Activated naive CD4-positive, alpha-beta T cell treated with anti-CD3 and anti-CD28 coated beads for 36 hours (primary cell): ENCODE measurements at regions not wholly inside any gene's neighbourhood (a gene's known extent, or its start where the extent isn't known, plus 50 kb on each side); places are given as distances from the start of the nearest gene placed in this dataset.

ENCODE experiments used
- CTCF ChIA-PET: fragments of 350-600 bp; sonication (Branson Sonifier 250); formaldehyde crosslinking; loops from one replicate; lab custom pipeline; 2021; ENCODE audit warnings: antibody characterized with exemption; lab: Charles Lee
- DNase-seq: peaks from one replicate; pipeline ENCODE4 v3.0.0-alpha.2; 2020
- H3K27ac Mint-ChIP-seq: one replicate; pipeline ENCODE4 v1.8.0; 2021; ENCODE audit warnings: mild to moderate bottlenecking, mixed read lengths
- H3K27me3 Mint-ChIP-seq: one replicate; pipeline ENCODE4 v1.8.0; 2021; ENCODE audit warnings: low read depth, mixed read lengths
- H3K36me3 Mint-ChIP-seq: one replicate; pipeline ENCODE4 v1.8.0; 2021; ENCODE audit warnings: low read depth, mixed read lengths
- H3K4me1 Mint-ChIP-seq: one replicate; pipeline ENCODE4 v1.8.0; 2021; ENCODE audit warnings: low read depth, mixed read lengths
- H3K4me3 Mint-ChIP-seq: one replicate; pipeline ENCODE4 v1.8.0; 2021; ENCODE audit warnings: mild to moderate bottlenecking, moderate library complexity, mixed read lengths
- H3K9me3 Mint-ChIP-seq: one replicate; pipeline ENCODE4 v1.8.0; 2021; ENCODE audit warnings: mixed read lengths
- intact Hi-C: fragments of 100-400 bp; cut with micrococcal nuclease; formaldehyde crosslinking; loops from one replicate; pipeline ENCODE4 v1.15.1; 2023

- Mint-ChIP-seq H3K27me3 (peaks cover 21% of the 10 kb centered on the region), H3K27ac (no peak overlapping the region), H3K36me3 (no peaks in the 10 kb centered on the region), H3K4me3 (no peak overlapping the region), H3K4me1 (peaks cover 17% of the 10 kb centered on the region), H3K9me3 (no peaks in the 10 kb centered on the region)
- no peak for DNase-seq
- CTCF ChIA-PET = interaction anchor here (0.6 to 1.7 kb wide), 2 partner anchors 13 to 111 kb away, joined by 4 to 5 read pairs; no protein-coding TSS in a partner anchor
- intact Hi-C loops = loop anchor here (10.0 kb wide), 1 partner anchor 405 kb away; no protein-coding TSS in a partner anchor
These were observed 103.3 kb upstream of the RBBP8 start for GRCh38 chr18:22829781-22830180.

- Mint-ChIP-seq H3K36me3 (no peaks in the 10 kb centered on the region), H3K27me3 (peaks cover 21% of the 10 kb centered on the region), H3K4me1 (peaks cover 17% of the 10 kb centered on the region), H3K27ac (no peak overlapping the region), H3K4me3 (no peak overlapping the region), H3K9me3 (no peaks in the 10 kb centered on the region)
- intact Hi-C loops = no loop called here
- no peak for DNase-seq
- CTCF ChIA-PET = interaction anchor here (0.8 to 1.7 kb wide), 2 partner anchors 14 to 395 kb away, joined by 3 to 5 read pairs; no protein-coding TSS in a partner anchor
These were observed 102.6 kb upstream of the RBBP8 start for GRCh38 chr18:22830511-22830910.

GRCh38 chr18:22831441-22831904, 101.7 kb upstream of the RBBP8 start:
- Mint-ChIP-seq H3K27me3 (peaks cover 21% of the 10 kb centered on the region), H3K27ac (peak overlapping the region; percentile 69), H3K4me3 (no peak overlapping the region), H3K36me3 (no peaks in the 10 kb centered on the region), H3K4me1 (peaks cover 17% of the 10 kb centered on the region), H3K9me3 (no peaks in the 10 kb centered on the region)
- peak; percentile 38 for DNase-seq
- CTCF ChIA-PET = interaction anchor here (1.7 kb wide), 1 partner anchor 15 kb away, joined by 5 read pairs; no protein-coding TSS in a partner anchor
- intact Hi-C loops = loop anchor here (1.0 kb wide), 1 partner anchor 147 kb away; no protein-coding TSS in a partner anchor

- H3K36me3 Mint-ChIP-seq = no peaks in the 10 kb centered on the region
- CTCF ChIA-PET = no interaction called here
- no peak for DNase-seq
- no peaks in the 10 kb centered on the region for H3K9me3 Mint-ChIP-seq
- intact Hi-C loops = no loop called here
- no peak overlapping the region for H3K4me3 Mint-ChIP-seq
- H3K27ac Mint-ChIP-seq = no peak overlapping the region
- H3K27me3 Mint-ChIP-seq = peaks cover 9% of the 10 kb centered on the region
- H3K4me1 Mint-ChIP-seq = no peaks in the 10 kb centered on the region
These were observed 96.2 kb upstream of the RBBP8 start for GRCh38 chr18:22836932-22837331.

GRCh38 chr18:22838221-22838620, 94.9 kb upstream of the RBBP8 start:
- Mint-ChIP-seq H3K4me1 (no peaks in the 10 kb centered on the region), H3K9me3 (no peaks in the 10 kb centered on the region), H3K36me3 (no peaks in the 10 kb centered on the region), H3K4me3 (no peak overlapping the region), H3K27ac (no peak overlapping the region), H3K27me3 (peaks cover 3% of the 10 kb centered on the region)
- CTCF ChIA-PET = interaction anchor here (0.5 to 1.5 kb wide), 6 partner anchors 25 to 229 kb away, joined by 3 to 6 read pairs (median 4); partner anchors contain the start of gene RBBP8
- DNase-seq = no peak
- intact Hi-C loops = no loop called here

GRCh38 chr18:22838639-22839277, 94.4 kb upstream of the RBBP8 start:
- CTCF ChIA-PET = interaction anchor here (0.5 to 1.5 kb wide), 9 partner anchors 18 to 229 kb away, joined by 3 to 6 read pairs (median 4); partner anchors contain the start of gene RBBP8
- intact Hi-C loops = no loop called here
- H3K4me3 Mint-ChIP-seq = no peak overlapping the region
- peaks cover 5% of the 10 kb centered on the region for H3K27me3 Mint-ChIP-seq
- H3K27ac Mint-ChIP-seq = no peak overlapping the region
- peak; percentile 59 for DNase-seq
- H3K9me3 Mint-ChIP-seq = no peaks in the 10 kb centered on the region
- no peaks in the 10 kb centered on the region for H3K36me3 Mint-ChIP-seq
- no peaks in the 10 kb centered on the region for H3K4me1 Mint-ChIP-seq

GRCh38 chr18:22839340-22839821, 93.7 kb upstream of the RBBP8 start:
- intact Hi-C loops = no loop called here
- Mint-ChIP-seq H3K27ac (no peak overlapping the region), H3K27me3 (peaks cover 2% of the 10 kb centered on the region), H3K36me3 (no peaks in the 10 kb centered on the region), H3K4me3 (no peak overlapping the region), H3K4me1 (no peaks in the 10 kb centered on the region), H3K9me3 (no peaks in the 10 kb centered on the region)
- no peak for DNase-seq
- CTCF ChIA-PET = interaction anchor here (0.8 to 1.5 kb wide), 9 partner anchors 18 to 615 kb away, joined by 3 to 6 read pairs (median 4); partner anchors contain the start of gene RBBP8

GRCh38 chr18:22840606-22841144, 92.5 kb upstream of the RBBP8 start:
- H3K4me3 Mint-ChIP-seq = no peak overlapping the region
- DNase-seq = no peak
- intact Hi-C loops = loop anchor here (1.0 kb wide), 1 partner anchor 90 kb away; no protein-coding TSS in a partner anchor
- CTCF ChIA-PET = interaction anchor here (0.6 to 1.0 kb wide), 4 partner anchors 40 to 613 kb away, joined by 3 read pairs; no protein-coding TSS in a partner anchor
- H3K27ac Mint-ChIP-seq = no peak overlapping the region
- H3K27me3 Mint-ChIP-seq = peaks cover 2% of the 10 kb centered on the region
- no peaks in the 10 kb centered on the region for H3K36me3 Mint-ChIP-seq
- H3K9me3 Mint-ChIP-seq = no peaks in the 10 kb centered on the region
- H3K4me1 Mint-ChIP-seq = no peaks in the 10 kb centered on the region

GRCh38 chr18:22841840-22842239, 91.3 kb upstream of the RBBP8 start:
- Mint-ChIP-seq H3K9me3 (no peaks in the 10 kb centered on the region), H3K27ac (no peak overlapping the region), H3K27me3 (peaks cover 2% of the 10 kb centered on the region), H3K4me3 (no peak overlapping the region), H3K36me3 (no peaks in the 10 kb centered on the region), H3K4me1 (no peaks in the 10 kb centered on the region)
- intact Hi-C loops = no loop called here
- CTCF ChIA-PET = interaction anchor here (0.5 kb wide), 1 partner anchor 498 kb away, joined by 3 read pairs; no protein-coding TSS in a partner anchor
- no peak for DNase-seq

GRCh38 chr18:22844190-22844589, 88.9 kb upstream of the RBBP8 start:
- Mint-ChIP-seq H3K4me1 (peaks cover 3% of the 10 kb centered on the region), H3K4me3 (no peak overlapping the region), H3K36me3 (no peaks in the 10 kb centered on the region), H3K27ac (no peak overlapping the region), H3K27me3 (peaks cover 6% of the 10 kb centered on the region), H3K9me3 (no peaks in the 10 kb centered on the region)
- DNase-seq = no peak
- CTCF ChIA-PET = no interaction called here
- intact Hi-C loops = no loop called here

- Mint-ChIP-seq H3K27me3 (peaks cover 7% of the 10 kb centered on the region), H3K4me1 (peaks cover 3% of the 10 kb centered on the region), H3K9me3 (no peaks in the 10 kb centered on the region), H3K4me3 (no peak overlapping the region), H3K36me3 (no peaks in the 10 kb centered on the region), H3K27ac (no peak overlapping the region)
- intact Hi-C loops = loop anchor here (5.0 kb wide), 1 partner anchor 32 kb away; no protein-coding TSS in a partner anchor
- CTCF ChIA-PET = no interaction called here
- no peak for DNase-seq
These were observed 88.5 kb upstream of the RBBP8 start for GRCh38 chr18:22844628-22845027.

GRCh38 chr18:22846088-22846683, 86.9 kb upstream of the RBBP8 start:
- DNase-seq = no peak
- Mint-ChIP-seq H3K36me3 (no peaks in the 10 kb centered on the region), H3K4me1 (peaks cover 3% of the 10 kb centered on the region), H3K9me3 (no peaks in the 10 kb centered on the region), H3K4me3 (no peak overlapping the region), H3K27ac (no peak overlapping the region), H3K27me3 (peaks cover 7% of the 10 kb centered on the region)
- CTCF ChIA-PET = interaction anchor here (0.6 to 1.3 kb wide), 3 partner anchors 36 to 83 kb away, joined by 3 to 5 read pairs (median 4); no protein-coding TSS in a partner anchor
- intact Hi-C loops = loop anchor here (5.0 kb wide), 1 partner anchor 34 kb away; no protein-coding TSS in a partner anchor
